ENCODE measurements at regions not wholly inside any gene's neighbourhood (a gene's known extent, or its start where the extent isn't known, plus 50 kb on each side); places are given as distances from the start of the nearest gene placed in this dataset.

DNA sequence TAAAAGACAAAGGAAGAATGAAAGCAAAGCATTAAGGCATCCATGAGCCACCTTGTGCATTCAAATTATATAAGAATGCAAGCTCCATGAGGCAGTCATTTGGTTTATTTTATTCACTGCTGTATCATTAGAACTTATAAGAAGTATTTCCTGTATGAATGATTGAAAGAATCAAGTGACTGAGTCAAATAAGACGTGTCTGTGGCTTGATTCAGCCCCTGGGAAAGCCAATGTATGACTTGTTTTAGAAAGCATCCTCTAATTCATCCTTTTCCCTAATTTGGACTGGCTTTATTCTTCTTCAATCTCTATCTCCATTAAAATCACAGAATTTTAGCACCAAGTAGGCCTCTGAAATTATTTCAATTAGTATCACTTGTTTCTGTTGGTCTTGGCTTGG is 461.1 kb downstream of the LPIN1 start:
- no peak overlapping the region for H3K4me3 ChIP-seq (ENCODE audit: low read length)
- DNase-seq (ENCODE audit: low read depth): no peak
- TF ChIP-seq, protein P1, sequence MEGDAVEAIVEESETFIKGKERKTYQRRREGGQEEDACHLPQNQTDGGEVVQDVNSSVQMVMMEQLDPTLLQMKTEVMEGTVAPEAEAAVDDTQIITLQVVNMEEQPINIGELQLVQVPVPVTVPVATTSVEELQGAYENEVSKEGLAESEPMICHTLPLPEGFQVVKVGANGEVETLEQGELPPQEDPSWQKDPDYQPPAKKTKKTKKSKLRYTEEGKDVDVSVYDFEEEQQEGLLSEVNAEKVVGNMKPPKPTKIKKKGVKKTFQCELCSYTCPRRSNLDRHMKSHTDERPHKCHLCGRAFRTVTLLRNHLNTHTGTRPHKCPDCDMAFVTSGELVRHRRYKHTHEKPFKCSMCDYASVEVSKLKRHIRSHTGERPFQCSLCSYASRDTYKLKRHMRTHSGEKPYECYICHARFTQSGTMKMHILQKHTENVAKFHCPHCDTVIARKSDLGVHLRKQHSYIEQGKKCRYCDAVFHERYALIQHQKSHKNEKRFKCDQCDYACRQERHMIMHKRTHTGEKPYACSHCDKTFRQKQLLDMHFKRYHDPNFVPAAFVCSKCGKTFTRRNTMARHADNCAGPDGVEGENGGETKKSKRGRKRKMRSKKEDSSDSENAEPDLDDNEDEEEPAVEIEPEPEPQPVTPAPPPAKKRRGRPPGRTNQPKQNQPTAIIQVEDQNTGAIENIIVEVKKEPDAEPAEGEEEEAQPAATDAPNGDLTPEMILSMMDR (conservative IDR thresholded peaks at IDR 0.05; ENCODE audit: low read length): no peak

DNA sequence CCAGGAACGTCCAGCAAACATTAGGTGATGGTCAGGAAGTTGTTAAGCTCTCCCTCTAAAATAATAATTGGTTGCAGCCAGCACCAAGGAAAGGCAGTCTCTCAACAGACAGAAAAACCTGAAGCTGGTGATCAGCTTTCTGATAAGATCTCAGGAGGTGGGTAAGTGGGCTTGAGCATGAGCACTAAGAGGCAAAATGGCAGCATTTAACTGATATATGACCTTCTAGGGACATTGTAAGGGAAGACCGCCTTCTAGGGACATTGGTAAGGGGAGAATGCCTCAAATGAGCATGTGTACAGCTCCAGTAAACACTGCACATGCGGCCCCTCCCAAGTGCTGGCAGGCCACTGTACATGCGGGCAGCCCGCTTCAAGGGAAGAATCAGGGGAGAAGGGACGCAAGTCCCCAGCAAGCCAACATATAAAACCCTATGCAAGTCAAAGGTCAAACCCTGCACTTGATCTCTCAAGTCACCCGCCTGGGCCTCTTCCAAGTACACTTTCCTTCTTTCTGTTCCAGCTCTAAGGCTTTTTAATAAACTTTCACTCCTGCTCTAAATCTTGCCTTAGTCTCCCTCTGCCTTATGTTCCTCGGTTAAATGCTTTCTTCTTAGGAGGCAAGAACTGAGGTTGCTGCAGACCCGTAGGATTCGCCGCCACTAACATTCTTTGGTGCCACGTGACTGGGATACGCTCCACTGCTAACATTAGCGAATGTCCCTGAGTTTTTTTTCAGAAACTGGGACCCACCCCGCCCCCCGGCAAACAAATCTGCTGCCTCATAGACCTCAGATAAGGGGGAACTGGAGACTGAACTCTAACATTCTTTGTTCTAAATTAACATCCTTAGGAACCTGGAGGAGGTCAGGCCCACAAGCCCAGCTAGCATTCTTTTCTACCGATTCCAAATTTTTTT is 463.8 kb downstream of the LPIN1 start:
- no peak for DNase-seq (ENCODE audit: low read depth)
- TF ChIP-seq, protein P1 (conservative IDR thresholded peaks at IDR 0.05; ENCODE audit: low read length): no peak
- no peak overlapping the region for H3K4me3 ChIP-seq (ENCODE audit: low read length)

DNA sequence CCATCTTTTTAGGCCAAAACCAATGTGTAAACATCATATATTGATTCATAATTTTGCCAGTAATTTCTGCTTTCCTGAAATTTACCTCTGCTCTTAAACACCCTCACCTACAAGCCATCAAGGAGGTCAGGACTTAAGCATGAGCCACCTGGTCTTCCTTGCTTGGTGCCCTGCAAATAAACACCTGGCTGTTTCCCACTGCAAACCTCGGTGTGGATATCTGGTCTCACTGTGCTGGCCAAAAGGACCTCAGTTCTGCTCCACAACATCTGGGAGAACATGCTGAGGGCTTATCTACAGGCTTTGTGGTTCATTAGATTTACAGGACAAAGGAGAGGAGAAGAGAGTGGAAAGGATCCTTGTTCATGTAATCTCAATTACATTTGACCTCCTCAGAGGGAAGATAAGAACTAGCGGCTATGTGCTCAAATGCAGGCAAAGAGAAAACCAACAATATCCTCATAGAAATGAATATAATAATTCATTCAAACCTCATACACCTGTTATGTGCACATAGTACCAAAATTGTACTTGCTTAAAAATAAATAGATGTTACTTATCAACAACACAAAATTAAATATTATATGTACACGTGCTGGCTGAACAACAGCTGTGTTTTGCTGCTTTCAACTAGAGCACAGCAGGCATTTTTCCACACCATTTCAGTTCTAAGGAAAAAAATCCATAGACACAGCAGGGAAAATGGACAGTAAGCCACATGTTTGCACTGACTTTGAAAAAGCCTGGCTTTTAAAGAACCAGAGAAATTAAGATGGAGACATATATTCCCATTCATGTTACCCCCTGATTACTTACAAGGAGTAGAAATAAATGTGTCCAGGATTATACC is 465.1 kb downstream of the LPIN1 start:
- no peak for DNase-seq (ENCODE audit: low read depth)
- no peak overlapping the region for H3K4me3 ChIP-seq (ENCODE audit: low read length)
- TF ChIP-seq, protein P1 (conservative IDR thresholded peaks at IDR 0.05; ENCODE audit: low read length): no peak

DNA sequence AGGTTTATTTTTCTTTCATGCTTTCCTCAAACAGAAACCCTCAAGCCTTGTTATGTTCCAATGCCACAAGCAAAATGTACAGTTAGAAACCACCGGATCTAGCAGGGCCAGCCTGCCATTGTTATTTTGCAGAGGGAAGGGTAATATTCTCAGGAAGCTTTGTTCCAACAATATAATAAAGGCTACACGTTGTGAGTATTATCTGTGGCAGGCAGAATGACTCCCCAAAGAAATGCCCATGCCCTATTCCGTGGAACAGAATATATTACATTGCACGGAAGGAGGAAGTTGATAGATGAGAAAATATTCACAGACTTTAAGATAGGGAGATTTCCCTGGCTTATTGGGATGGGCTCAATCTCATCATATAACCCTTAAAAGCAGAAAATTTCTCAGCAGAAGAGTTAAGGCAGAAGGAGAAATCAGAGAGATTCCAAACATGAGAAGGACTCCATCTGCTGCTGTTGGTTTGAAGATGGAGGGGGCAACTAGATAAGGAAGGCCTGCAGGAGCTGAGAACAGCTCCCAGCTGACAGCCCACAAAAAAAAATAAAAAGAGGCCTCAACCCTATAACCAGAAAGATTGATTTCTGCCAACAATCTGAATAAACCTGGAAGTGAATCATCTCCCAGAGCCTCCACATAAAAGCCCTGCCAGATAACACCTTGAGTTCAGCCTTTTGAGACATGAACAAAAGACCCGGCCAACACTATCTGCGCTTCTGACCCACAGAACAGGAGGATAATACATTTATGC is 466.6 kb downstream of the LPIN1 start:
- H3K4me3 ChIP-seq (ENCODE audit: low read length): no peak overlapping the region
- no peak for DNase-seq (ENCODE audit: low read depth)
- TF ChIP-seq, protein P1 (conservative IDR thresholded peaks at IDR 0.05; ENCODE audit: low read length): no peak

DNA sequence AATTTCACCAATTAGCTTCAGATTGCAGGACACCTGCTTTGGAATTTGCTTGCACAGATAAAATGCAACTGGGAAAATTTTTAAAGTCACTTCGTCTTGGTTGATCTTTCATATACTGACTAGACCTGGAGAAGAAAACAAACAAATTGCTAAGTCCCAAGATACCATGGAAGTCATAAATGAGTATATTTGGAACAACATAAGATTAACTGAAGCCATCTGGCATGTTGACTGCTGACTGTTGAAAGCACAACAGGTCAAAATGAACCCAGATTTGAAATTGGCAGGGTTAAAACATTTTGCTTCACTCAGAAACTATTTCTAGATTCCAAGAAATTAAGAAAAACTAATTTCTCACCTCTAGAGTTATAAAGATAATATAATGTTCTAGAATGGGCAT is 470.7 kb downstream of the LPIN1 start:
- DNase-seq (ENCODE audit: low read depth): no peak
- no peak overlapping the region for H3K4me3 ChIP-seq (ENCODE audit: low read length)
- TF ChIP-seq, protein P1 (conservative IDR thresholded peaks at IDR 0.05; ENCODE audit: low read length): no peak

DNA sequence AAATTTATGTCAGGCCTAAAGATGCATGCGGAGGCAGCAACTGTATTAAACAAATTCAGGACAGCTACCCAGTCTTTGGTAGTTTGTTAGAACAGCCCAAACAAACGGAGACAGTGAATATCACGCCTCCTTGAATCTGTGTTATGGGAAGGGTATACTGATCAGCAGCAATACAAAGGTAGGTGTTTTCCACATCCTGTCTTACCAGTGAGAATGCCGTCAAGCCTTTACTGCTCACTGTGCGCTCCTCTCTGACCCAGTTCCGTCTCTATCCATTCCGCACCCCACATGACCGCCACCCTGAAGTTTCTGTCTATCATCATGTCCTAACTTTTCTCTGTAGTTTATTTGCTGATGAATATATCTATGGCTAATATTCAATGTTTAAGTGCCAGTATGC is 473.3 kb downstream of the LPIN1 start:
- DNase-seq (ENCODE audit: low read depth): no peak
- TF ChIP-seq, protein P1 (conservative IDR thresholded peaks at IDR 0.05; ENCODE audit: low read length): no peak
- no peak overlapping the region for H3K4me3 ChIP-seq (ENCODE audit: low read length)

Data from AG10803 (cell line).